ENCODE measurements at regions not wholly inside any gene's neighbourhood (a gene's known extent, or its start where the extent isn't known, plus 50 kb on each side); places are given as distances from the start of the nearest gene placed in this dataset.
A peak's percentile ranks its signal among the peaks of the same experiment; 100 is the strongest.

- peaks cover 0 to 11% of the 10 kb centered on the region in 2 donors for H3K36me3 Mint-ChIP-seq
- peak overlapping the region; percentile 73 for H3K9ac ChIP-seq (ENCODE audit: insufficient read depth, low read length, poor library complexity, severe bottlenecking)
- H3K27ac Mint-ChIP-seq: peak overlapping the region; percentile 93 to 98 (median 95)
- H3K4me1 ChIP-seq (ENCODE audit: control insufficient read depth in 1 of 2, insufficient read depth in 2 of 2, low read length in 2 of 2): peaks cover 75 to 84% of the 10 kb centered on the region in 2 donors
- H3K27me3 ChIP-seq (ENCODE audit: control insufficient read depth in 2 of 2, insufficient read depth in 2 of 2, low read length in 2 of 2): no peaks in the 10 kb centered on the region
- H3K27me3 Mint-ChIP-seq (ENCODE audit: low read depth in 3 of 3): peaks cover 0 to 3% (median 0%) of the 10 kb centered on the region in 3 donors
- H3K4me3 ChIP-seq (replicated peaks in 1 of 3; ENCODE audit: low read depth in 2 of 3, low read length in 3 of 3): peak overlapping the region; percentile 3 to 64 (median 21)
- H3K79me2 ChIP-seq (ENCODE audit: insufficient read depth, low read length): peaks cover 28% of the 10 kb centered on the region
- no peaks in the 10 kb centered on the region for H3K9me3 Mint-ChIP-seq
- no peaks in the 10 kb centered on the region for H4K20me1 ChIP-seq (ENCODE audit: insufficient read depth, low read length)
- peak overlapping the region; percentile 90 to 93 for H3K27ac ChIP-seq (ENCODE audit: low read depth in 1 of 2, low read length in 2 of 2)
- WGBS (ENCODE audit: insufficient coverage): 32% methylated on average over 32 of the region's 40 CpGs
- peak overlapping the region; percentile 63 for H3K4me2 ChIP-seq (replicated peaks; ENCODE audit: extremely low read depth, low read length, poor library complexity, severe bottlenecking)
- intact Hi-C loops (cut with micrococcal nuclease): loop anchor here in 1 of 2 donors (5.0 kb wide), 1 partner anchor 38 kb away; no protein-coding TSS in a partner anchor
- H3K36me3 ChIP-seq (replicated peaks in 1 of 2; ENCODE audit: control insufficient read depth in 1 of 2, insufficient read depth in 2 of 2, low read length in 2 of 2): no peaks in the 10 kb centered on the region
- TF ChIP-seq, protein P1, sequence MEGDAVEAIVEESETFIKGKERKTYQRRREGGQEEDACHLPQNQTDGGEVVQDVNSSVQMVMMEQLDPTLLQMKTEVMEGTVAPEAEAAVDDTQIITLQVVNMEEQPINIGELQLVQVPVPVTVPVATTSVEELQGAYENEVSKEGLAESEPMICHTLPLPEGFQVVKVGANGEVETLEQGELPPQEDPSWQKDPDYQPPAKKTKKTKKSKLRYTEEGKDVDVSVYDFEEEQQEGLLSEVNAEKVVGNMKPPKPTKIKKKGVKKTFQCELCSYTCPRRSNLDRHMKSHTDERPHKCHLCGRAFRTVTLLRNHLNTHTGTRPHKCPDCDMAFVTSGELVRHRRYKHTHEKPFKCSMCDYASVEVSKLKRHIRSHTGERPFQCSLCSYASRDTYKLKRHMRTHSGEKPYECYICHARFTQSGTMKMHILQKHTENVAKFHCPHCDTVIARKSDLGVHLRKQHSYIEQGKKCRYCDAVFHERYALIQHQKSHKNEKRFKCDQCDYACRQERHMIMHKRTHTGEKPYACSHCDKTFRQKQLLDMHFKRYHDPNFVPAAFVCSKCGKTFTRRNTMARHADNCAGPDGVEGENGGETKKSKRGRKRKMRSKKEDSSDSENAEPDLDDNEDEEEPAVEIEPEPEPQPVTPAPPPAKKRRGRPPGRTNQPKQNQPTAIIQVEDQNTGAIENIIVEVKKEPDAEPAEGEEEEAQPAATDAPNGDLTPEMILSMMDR (IDR thresholded peaks at IDR 0.05): peak; percentile 68
- DNase-seq: peak; percentile 45 to 64 (median 64)
- H3K4me3 Mint-ChIP-seq: peak overlapping the region; percentile 71 to 91
- H2AFZ ChIP-seq (ENCODE audit: insufficient read depth, low read depth, low read length, poor library complexity, severe bottlenecking): peak overlapping the region; percentile 77
- peaks cover 87% of the 10 kb centered on the region for H3K4me1 Mint-ChIP-seq
- H3K9me3 ChIP-seq (replicated peaks in 1 of 2; ENCODE audit: control insufficient read depth in 1 of 2, insufficient read depth in 1 of 2, low read length in 2 of 2): no peaks in the 10 kb centered on the region
Measured at GRCh38 chr6:6724539-6725467, 136.3 kb downstream of the LY86 start.

- H3K27ac ChIP-seq (ENCODE audit: low read depth in 1 of 2, low read length in 2 of 2): peak overlapping the region; percentile 90 to 93
- peaks cover 22% of the 10 kb centered on the region for H3K79me2 ChIP-seq (ENCODE audit: insufficient read depth, low read length)
- no peaks in the 10 kb centered on the region for H4K20me1 ChIP-seq (ENCODE audit: insufficient read depth, low read length)
- H3K36me3 Mint-ChIP-seq: peaks cover 0 to 7% of the 10 kb centered on the region in 2 donors
- WGBS (ENCODE audit: insufficient coverage): 4% methylated on average over 8 of the region's 15 CpGs
- peak overlapping the region; percentile 77 for H2AFZ ChIP-seq (ENCODE audit: insufficient read depth, low read depth, low read length, poor library complexity, severe bottlenecking)
- peak overlapping the region; percentile 73 for H3K9ac ChIP-seq (ENCODE audit: insufficient read depth, low read length, poor library complexity, severe bottlenecking)
- TF ChIP-seq, protein P1 (IDR thresholded peaks at IDR 0.05): no peak
- H3K4me1 Mint-ChIP-seq: peaks cover 92% of the 10 kb centered on the region
- H3K9me3 Mint-ChIP-seq: no peaks in the 10 kb centered on the region
- peak; percentile 77 to 84 (median 78) for DNase-seq
- H3K27me3 Mint-ChIP-seq (ENCODE audit: low read depth in 3 of 3): peaks cover 0 to 3% (median 0%) of the 10 kb centered on the region in 3 donors
- H3K4me2 ChIP-seq (replicated peaks; ENCODE audit: extremely low read depth, low read length, poor library complexity, severe bottlenecking): peak overlapping the region; percentile 63
- H3K9me3 ChIP-seq (replicated peaks in 1 of 2; ENCODE audit: control insufficient read depth in 1 of 2, insufficient read depth in 1 of 2, low read length in 2 of 2): no peaks in the 10 kb centered on the region
- no peaks in the 10 kb centered on the region for H3K36me3 ChIP-seq (replicated peaks in 1 of 2; ENCODE audit: control insufficient read depth in 1 of 2, insufficient read depth in 2 of 2, low read length in 2 of 2)
- intact Hi-C loops (cut with micrococcal nuclease): no loop called here
- H3K27ac Mint-ChIP-seq: peak overlapping the region; percentile 93 to 98 (median 95)
- H3K4me3 Mint-ChIP-seq: peak overlapping the region; percentile 71 to 91
- no peaks in the 10 kb centered on the region for H3K27me3 ChIP-seq (ENCODE audit: control insufficient read depth in 2 of 2, insufficient read depth in 2 of 2, low read length in 2 of 2)
- H3K4me3 ChIP-seq (replicated peaks in 1 of 3; ENCODE audit: low read depth in 2 of 3, low read length in 3 of 3): peak overlapping the region in 2 of 3 experiments; percentile 5 to 64
- H3K4me1 ChIP-seq (ENCODE audit: control insufficient read depth in 1 of 2, insufficient read depth in 2 of 2, low read length in 2 of 2): peaks cover 82 to 92% of the 10 kb centered on the region in 2 donors
Measured at GRCh38 chr6:6725468-6726209, 137.1 kb downstream of the LY86 start.

Measured in CD14-positive monocyte (primary cell).